Testis (tissue), 2 donors: ENCODE measurements at regions not wholly inside any gene's neighbourhood (a gene's known extent, or its start where the extent isn't known, plus 50 kb on each side); places are given as distances from the start of the nearest gene placed in this dataset.

Experiments
- DNase-seq: peaks from one replicate; pipeline ENCODE4 v3.0.0-alpha.2; 2019
- H3K27ac ChIP-seq, 2 donors: fragments of 200-600 bp; sonication (generic); one replicate each; pipeline ENCODE4 v1.5.1; 2019
- H3K27me3 ChIP-seq: fragments of 200-600 bp; sonication (generic); one replicate; pipeline ENCODE4 v1.5.1; 2019
- H3K36me3 ChIP-seq: fragments of 200-600 bp; sonication (generic); one replicate; pipeline ENCODE4 v1.5.1; 2017; ENCODE audit warnings: low read depth; ENCODE audit errors: missing control alignments
- H3K4me1 ChIP-seq: fragments of 200-600 bp; sonication (generic); one replicate; pipeline ENCODE4 v1.5.1; 2019
- H3K4me3 ChIP-seq, 2 donors: fragments of 200-600 bp; sonication (generic); one replicate each; pipeline ENCODE4 v1.5.1; 2017 to 2019
- H3K9me3 ChIP-seq: fragments of 200-600 bp; sonication (generic); one replicate; pipeline ENCODE4 v1.5.1; 2017
- POLR2A ChIP-seq: fragments of 450-650 bp; IDR thresholded peaks from one replicate; pipeline ENCODE4 v1.6.1; 2017; ENCODE audit warnings: antibody characterized with exemption, mild to moderate bottlenecking, moderate library complexity
- WGBS, 2 donors: methylation state at CpG; one replicate each; pipeline ENCODE4 v1.1.5; 2018; 5-methylcytosine and 5-hydroxymethylcytosine counted together
- intact Hi-C: fragments of 100-400 bp; cut with DNase I; formaldehyde crosslinking; loops from one replicate; pipeline ENCODE4 v1.15.1; 2023; ENCODE audit warnings: low total_unique reads
- TF ChIP-seq, protein P1 (sequence below), 3 experiments: fragments of 450-650 bp in 2 of 3; fragments of 200-600 bp in 1 of 3; sonication (generic) in 1 of 3; IDR thresholded peaks; one replicate each; pipeline ENCODE4 v1.5.1; 2016 to 2019; ENCODE audit warnings: antibody characterized with exemption in 3 of 3, mild to moderate bottlenecking in 2 of 3, moderate library complexity in 1 of 3

DNA sequence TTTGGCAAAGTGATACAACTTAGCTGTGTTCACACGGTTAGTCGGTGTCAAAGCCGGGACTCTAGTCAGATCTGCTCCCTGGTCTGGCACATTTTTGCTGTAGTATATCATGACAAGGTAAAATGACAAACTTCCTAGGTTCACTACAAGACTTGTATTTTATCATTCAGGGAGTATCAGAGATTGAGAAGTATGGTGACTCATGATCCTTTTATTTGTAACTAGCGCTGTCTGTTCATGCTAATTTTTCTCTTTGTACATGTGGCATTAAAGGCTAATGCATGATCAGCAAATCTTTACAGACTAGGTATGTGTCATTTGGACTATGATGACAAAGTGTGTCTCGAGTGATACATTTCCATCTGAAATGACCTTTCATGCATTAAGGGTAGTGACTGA, 326.7 kb downstream of the SIPA1L2 start:
- WGBS, 2 donors = 91 to 94% methylated on average over 5 of the region's 5 CpGs
- no peak for DNase-seq
- Histone ChIP-seq H3K9me3 (no peaks in the 10 kb centered on the region), H3K4me1 (no peaks in the 10 kb centered on the region), H3K27me3 (no peaks in the 10 kb centered on the region), H3K4me3 (no peak overlapping the region), H3K27ac (no peak overlapping the region), H3K36me3 (no peaks in the 10 kb centered on the region)
- TF ChIP-seq POLR2A = no peak
- TF ChIP-seq, protein P1, sequence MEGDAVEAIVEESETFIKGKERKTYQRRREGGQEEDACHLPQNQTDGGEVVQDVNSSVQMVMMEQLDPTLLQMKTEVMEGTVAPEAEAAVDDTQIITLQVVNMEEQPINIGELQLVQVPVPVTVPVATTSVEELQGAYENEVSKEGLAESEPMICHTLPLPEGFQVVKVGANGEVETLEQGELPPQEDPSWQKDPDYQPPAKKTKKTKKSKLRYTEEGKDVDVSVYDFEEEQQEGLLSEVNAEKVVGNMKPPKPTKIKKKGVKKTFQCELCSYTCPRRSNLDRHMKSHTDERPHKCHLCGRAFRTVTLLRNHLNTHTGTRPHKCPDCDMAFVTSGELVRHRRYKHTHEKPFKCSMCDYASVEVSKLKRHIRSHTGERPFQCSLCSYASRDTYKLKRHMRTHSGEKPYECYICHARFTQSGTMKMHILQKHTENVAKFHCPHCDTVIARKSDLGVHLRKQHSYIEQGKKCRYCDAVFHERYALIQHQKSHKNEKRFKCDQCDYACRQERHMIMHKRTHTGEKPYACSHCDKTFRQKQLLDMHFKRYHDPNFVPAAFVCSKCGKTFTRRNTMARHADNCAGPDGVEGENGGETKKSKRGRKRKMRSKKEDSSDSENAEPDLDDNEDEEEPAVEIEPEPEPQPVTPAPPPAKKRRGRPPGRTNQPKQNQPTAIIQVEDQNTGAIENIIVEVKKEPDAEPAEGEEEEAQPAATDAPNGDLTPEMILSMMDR (IDR thresholded peaks at IDR 0.05) = no peak
- intact Hi-C loops = no loop called here

DNA sequence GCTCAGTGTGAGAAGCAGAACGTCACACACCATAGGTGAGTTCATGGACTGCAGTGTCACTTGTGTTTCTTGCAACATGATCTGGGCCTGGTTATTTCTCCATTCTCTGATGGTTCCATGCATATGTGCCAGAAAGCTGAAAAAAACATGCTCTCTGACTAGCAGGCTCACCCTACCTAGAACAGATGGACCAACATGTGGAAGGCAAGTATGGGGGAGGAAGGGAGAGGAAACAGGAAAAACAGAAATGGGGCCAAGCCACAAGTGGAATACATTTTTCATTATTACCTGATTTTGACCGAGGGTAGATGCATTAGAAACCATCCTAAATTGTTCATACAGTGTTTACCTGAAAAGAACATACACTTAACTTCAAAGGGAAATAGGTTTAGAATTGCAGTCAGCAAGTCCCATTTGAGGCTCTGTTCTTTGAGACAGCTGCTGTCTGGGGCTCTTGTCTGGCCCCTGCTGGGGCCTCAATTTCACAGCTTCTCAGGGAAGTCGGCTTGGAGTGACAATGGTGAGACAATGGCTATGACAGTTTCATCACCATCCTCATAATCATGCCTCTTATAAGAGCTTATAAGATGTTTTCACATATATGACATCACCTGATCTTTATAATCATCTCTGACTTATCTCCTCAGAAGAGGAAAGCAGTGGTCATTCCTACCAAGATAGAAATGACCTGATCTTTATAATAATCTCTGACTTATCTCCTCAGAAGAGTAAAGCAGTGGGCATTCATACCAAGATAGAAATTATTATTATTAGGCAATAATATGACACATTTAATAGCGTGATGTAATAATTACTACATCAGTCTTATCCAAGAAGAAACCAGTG, 327.3 kb downstream of the SIPA1L2 start:
- H3K4me1 ChIP-seq = no peaks in the 10 kb centered on the region
- intact Hi-C loops = no loop called here
- TF ChIP-seq, protein P1 (IDR thresholded peaks at IDR 0.05) = no peak
- no peak for TF ChIP-seq POLR2A
- H3K27ac ChIP-seq = no peak overlapping the region
- no peaks in the 10 kb centered on the region for H3K36me3 ChIP-seq
- H3K9me3 ChIP-seq = no peaks in the 10 kb centered on the region
- H3K4me3 ChIP-seq = no peak overlapping the region
- WGBS, 2 donors = 69 to 70% methylated on average over 4 of the region's 4 CpGs
- no peak for DNase-seq
- no peaks in the 10 kb centered on the region for H3K27me3 ChIP-seq

GRCh38 chr1:232301246-232301645, 328.7 kb downstream of the SIPA1L2 start:
- TF ChIP-seq POLR2A = no peak
- H3K27me3 ChIP-seq = no peaks in the 10 kb centered on the region
- WGBS, 2 donors = 91 to 93% methylated on average over 8 of the region's 8 CpGs

DNA sequence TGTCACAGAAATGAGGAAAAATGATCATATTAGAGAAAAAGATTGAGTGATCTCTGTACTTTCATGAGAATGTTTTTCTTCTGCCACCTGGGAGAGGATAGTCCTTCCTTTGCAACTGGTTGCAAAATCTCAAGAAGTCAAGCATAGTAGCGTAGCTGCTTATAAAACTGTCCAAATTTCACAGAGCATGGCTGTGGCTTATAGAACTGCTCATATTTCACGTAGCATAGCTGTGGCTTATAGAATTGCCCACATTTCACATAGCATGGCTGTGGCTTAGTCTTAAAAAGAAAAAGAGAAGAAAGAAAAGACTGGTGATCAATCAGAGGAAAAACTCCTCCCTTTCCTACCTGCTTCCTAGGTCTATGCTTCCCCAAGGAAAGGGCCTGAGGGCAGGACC, 329.5 kb downstream of the SIPA1L2 start:
- intact Hi-C loops = no loop called here
- no peak for DNase-seq
- H3K27ac ChIP-seq = no peak overlapping the region
- TF ChIP-seq, protein P1 (IDR thresholded peaks at IDR 0.05) = no peak
- TF ChIP-seq POLR2A = no peak
- H3K36me3 ChIP-seq = no peaks in the 10 kb centered on the region
- no peak overlapping the region for H3K4me3 ChIP-seq
- WGBS, 2 donors = 89% methylated on average over 2 of the region's 2 CpGs
- no peaks in the 10 kb centered on the region for H3K4me1 ChIP-seq
- no peaks in the 10 kb centered on the region for H3K27me3 ChIP-seq
- no peaks in the 10 kb centered on the region for H3K9me3 ChIP-seq

More at GRCh38 chr1:232301246-232301645, 328.7 kb downstream of the SIPA1L2 start:
- H3K9me3 ChIP-seq = no peaks in the 10 kb centered on the region
- no peak for DNase-seq
- H3K36me3 ChIP-seq = no peaks in the 10 kb centered on the region
- intact Hi-C loops = no loop called here
- no peaks in the 10 kb centered on the region for H3K4me1 ChIP-seq
- H3K4me3 ChIP-seq = no peak overlapping the region
- no peak overlapping the region for H3K27ac ChIP-seq

- H3K27ac ChIP-seq = no peak overlapping the region
- no peaks in the 10 kb centered on the region for H3K36me3 ChIP-seq
- no peak overlapping the region for H3K4me3 ChIP-seq
- WGBS, 2 donors = 72 to 95% methylated on average over 4 of the region's 4 CpGs
- H3K27me3 ChIP-seq = no peaks in the 10 kb centered on the region
- peaks cover 3% of the 10 kb centered on the region for H3K4me1 ChIP-seq
- no peak for DNase-seq
- no peaks in the 10 kb centered on the region for H3K9me3 ChIP-seq
- intact Hi-C loops = no loop called here
- TF ChIP-seq, protein P1 (IDR thresholded peaks at IDR 0.05) = no peak
- TF ChIP-seq POLR2A = no peak
These were observed 333.5 kb downstream of the SIPA1L2 start for GRCh38 chr1:232296461-232296860.
